HG03442 (cell line): ENCODE measurements at regions not wholly inside any gene's neighbourhood (a gene's known extent, or its start where the extent isn't known, plus 50 kb on each side); places are given as distances from the start of the nearest gene placed in this dataset.
"Not testable (repeated sequence)": the region's sequence is repeated elsewhere in the genome, so short reads cannot be mapped to it uniquely, and the experiment has no call there.

Experiments used
- ATAC-seq: cut with Tn5 transposase; IDR thresholded peaks from one replicate; pipeline ENCODE4 v1.9.1; 2021; ENCODE audit warnings: mild to moderate bottlenecking, moderate library complexity; ENCODE audit not compliant: unreplicated experiment

- ATAC-seq = no peak
Measured at GRCh38 chr15:39501366-39502081, 79.4 kb upstream of the THBS1 start.

DNA sequence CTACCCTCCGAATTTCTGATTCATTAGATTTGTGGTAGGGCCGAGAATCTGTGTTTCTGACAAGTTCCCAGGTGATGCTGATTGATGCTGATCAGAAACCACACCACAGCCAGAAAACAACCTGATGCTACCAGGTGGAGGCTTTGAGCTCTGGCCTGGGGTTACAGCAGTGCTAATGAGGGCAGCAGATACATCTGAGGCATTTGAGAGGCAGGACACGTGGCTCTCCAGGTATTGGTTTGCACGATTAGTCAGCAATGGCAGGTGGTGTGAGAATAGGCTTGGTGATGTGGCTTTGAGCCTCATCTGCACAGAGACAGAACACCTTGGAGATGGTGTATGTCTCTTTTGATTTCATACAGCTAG is 78.8 kb upstream of the THBS1 start:
- no peak for ATAC-seq

- ATAC-seq = no peak
Measured at GRCh38 chr15:39502611-39503195, 78.2 kb upstream of the THBS1 start.

GRCh38 chr15:39503526-39503925 is 77.4 kb upstream of the THBS1 start:
- ATAC-seq = no peak

DNA sequence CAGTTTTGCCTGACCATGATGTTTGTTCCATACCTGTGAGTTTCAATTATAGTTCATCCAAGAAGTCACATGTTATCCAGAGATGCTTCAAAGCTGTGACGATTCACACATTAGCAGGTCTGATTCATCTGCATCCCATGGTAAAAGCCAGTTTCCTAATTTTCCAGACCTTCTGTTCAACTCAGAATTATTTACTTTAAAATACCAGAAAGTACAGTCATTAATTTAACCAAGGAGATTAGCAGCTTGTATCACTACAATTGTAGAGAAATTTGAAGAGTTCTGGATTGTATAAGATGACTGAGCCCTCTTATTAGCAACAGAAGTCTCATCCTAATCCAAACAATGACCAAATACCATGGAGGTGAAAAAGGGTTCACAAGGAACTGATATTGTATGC is 76.1 kb upstream of the THBS1 start:
- no peak for ATAC-seq

GRCh38 chr15:39506146-39506545 is 74.7 kb upstream of the THBS1 start:
- no peak for ATAC-seq

GRCh38 chr15:39508536-39508935 is 72.3 kb upstream of the THBS1 start:
- ATAC-seq = no peak

- ATAC-seq = no peak
Measured at GRCh38 chr15:39510001-39510701, 70.7 kb upstream of the THBS1 start.

GRCh38 chr15:39511000-39511915 is 69.6 kb upstream of the THBS1 start:
- ATAC-seq = no peak

DNA sequence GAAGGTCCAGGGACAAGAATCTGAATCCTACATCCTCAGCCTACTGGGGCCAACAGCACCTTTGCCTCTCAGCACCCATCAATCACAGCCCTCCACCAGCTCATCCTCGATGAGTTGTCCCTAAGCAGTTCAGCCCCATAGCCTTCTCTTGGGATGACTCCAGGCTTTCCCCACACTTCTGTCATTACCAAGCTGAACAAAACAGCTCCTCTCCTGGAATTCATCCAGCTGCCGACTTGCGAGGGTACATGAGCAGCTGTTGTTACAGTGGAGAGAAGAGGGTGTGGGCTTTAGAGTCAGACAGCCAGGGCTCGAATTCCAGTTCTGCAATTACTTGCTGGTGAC is 69.0 kb upstream of the THBS1 start:
- no peak for ATAC-seq

GRCh38 chr15:39512643-39513042 is 68.2 kb upstream of the THBS1 start:
- ATAC-seq = no peak

DNA sequence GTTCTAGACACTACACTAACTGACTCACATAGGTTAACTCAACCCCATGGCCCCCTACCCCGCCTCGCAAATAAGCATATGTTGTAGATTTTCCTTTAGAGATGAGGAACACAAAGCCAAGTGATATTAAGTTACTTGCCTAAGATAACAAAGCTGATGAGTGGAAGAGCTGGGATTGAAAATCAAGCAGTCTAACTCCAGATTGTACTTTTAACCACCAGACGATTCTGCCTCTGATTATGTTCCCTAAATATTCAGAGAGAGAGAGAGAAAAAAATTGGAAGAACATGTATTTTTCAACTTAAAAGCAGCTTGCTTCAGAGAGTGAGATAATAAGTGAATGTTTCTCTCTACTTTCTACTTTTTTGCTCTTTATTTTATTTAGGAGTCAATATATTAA is 66.9 kb upstream of the THBS1 start:
- no peak for ATAC-seq

- no peak for ATAC-seq
Measured at GRCh38 chr15:39514933-39515332, 65.9 kb upstream of the THBS1 start.

DNA sequence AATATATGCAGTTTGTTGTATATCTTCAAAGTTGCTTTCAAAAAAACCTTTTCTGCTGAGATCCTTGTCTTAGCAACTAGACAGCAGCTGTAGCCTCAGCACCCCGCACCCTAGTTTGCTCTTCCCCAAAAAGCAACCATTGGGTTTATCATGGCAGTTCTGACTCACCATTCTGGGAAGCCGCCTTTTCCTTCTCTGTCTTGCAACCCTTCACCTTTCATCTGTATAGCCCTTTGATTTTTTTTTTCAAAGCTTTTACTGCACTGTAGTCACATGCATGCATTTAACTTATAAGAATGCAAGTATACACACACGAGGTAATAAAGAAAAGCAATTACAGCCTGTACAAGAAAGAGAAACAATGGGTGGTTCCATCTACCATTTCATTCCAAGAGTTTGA is 65.1 kb upstream of the THBS1 start:
- no peak for ATAC-seq

DNA sequence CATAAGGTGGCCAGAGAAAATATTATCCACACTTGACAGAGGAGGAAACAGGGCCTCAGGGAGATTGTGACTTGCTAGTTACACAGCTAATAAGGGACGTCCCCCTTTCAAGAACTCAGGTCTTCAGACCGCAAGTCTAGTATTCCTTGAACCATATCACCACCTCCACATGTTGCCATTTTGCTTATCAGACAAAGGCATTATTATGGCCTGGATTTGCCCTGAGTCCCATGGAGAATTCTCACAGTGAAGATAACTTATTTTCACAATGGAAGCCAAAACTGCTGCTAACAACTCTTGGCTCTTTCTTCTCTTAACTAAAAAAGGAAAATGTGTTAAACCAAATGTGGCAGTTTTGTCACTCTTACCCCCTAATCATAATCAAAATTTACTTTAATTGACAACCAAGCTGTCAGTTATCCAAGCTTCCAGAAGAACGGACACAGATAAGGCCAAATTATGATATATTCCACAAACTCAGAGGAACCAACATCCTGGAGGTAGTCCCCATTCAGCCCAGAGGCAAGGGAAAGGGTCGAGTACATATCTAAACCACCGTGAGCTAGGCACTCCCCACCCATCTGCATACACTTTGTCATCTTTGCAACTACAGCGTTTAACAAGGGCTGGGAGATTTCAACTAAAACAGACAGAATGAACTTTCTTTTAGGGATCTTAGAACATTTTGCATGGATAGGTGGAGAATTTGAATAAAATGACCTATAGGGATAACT is 63.6 kb upstream of the THBS1 start:
- no peak for ATAC-seq

GRCh38 chr15:39523968-39524367 is 56.9 kb upstream of the THBS1 start:
- ATAC-seq = not testable (repeated sequence)

GRCh38 chr15:39529457-39529856 is 51.4 kb upstream of the THBS1 start:
- ATAC-seq = no peak

DNA sequence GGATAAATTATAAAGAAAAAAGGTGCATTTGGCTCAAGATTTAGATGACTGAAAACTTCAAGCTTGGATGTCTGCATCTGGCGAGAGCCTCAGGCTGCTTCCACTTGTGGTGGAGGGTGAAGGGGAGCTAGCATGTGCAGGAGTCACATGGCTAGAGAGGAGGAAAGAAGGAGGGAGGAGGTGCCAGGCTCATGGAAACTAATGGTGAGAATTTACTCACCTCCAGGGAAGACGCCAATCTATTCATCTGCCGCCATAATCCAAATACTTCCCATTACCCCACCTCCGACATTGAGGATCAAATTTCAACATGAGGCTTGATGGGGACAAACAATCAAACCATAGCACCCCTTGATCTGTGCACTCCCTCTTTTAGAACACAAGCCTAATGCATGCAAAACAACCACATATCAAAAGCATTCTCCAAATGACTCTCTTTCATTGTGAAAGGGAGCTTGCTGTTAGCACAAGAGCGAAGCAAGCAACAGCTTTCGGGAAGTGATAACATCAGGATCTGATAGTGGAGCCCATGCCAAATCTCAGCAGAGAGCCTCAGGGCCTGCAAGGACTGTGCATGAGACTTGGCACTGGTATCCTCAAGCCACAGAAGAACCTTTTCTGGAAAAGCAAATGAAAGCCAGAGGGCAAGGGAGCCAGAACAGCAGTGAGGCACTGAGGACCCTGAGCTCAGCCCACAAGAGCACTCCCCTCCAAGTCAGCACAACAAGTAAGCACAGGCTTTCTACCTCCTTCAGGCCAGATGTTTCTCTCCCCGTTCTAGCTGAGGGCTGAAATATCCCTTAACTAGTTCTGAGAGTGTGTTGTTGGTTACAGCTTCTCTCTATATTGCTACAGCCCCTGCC is 50.2 kb upstream of the THBS1 start:
- no peak for ATAC-seq
